KMS-11 (cell line): ENCODE measurements at regions not wholly inside any gene's neighbourhood (a gene's known extent, or its start where the extent isn't known, plus 50 kb on each side); places are given as distances from the start of the nearest gene placed in this dataset.

Experiments
- H2AFZ ChIP-seq: fragments of 200-600 bp; sonication (generic); 2 replicates; pipeline ENCODE4 v1.6.1; 2016; ENCODE audit warnings: antibody characterized with exemption, mixed run types, low read depth
- H3K27ac ChIP-seq: fragments of 200-600 bp; sonication (generic); 2 replicates; pipeline ENCODE4 v1.6.1; 2016; ENCODE audit warnings: mild to moderate bottlenecking, mixed run types
- H3K27me3 ChIP-seq: fragments of 200-600 bp; sonication (generic); 2 replicates; pipeline ENCODE4 v1.6.1; 2017; ENCODE audit warnings: mild to moderate bottlenecking, low read depth, mixed run types, moderate library complexity; ENCODE audit not compliant: insufficient read depth
- H3K36me3 ChIP-seq: fragments of 200-600 bp; sonication (generic); 2 replicates; pipeline ENCODE4 v1.6.1; 2017; ENCODE audit warnings: mild to moderate bottlenecking, mixed run types; ENCODE audit not compliant: insufficient read depth
- H3K4me1 ChIP-seq: fragments of 200-600 bp; sonication (generic); 2 replicates; pipeline ENCODE4 v1.6.1; 2016; ENCODE audit warnings: mild to moderate bottlenecking, low read depth, mixed run types; ENCODE audit not compliant: poor library complexity, severe bottlenecking
- H3K4me2 ChIP-seq: fragments of 200-600 bp; sonication (generic); 2 replicates; pipeline ENCODE4 v1.7.0; 2016; ENCODE audit warnings: mild to moderate bottlenecking, mixed run types
- H3K4me3 ChIP-seq: fragments of 200-600 bp; sonication (generic); IDR thresholded peaks from 2 replicates; pipeline ENCODE4 v1.6.1; 2017; ENCODE audit warnings: low read depth, low read length, mixed read lengths; ENCODE audit not compliant: insufficient read depth
- H3K79me2 ChIP-seq: fragments of 200-600 bp; sonication (generic); 2 replicates; pipeline ENCODE4 v1.6.1; 2016; ENCODE audit warnings: low read depth, mixed run types; ENCODE audit not compliant: insufficient read depth
- H3K9ac ChIP-seq: fragments of 200-600 bp; sonication (generic); 2 replicates; pipeline ENCODE4 v1.6.1; 2016; ENCODE audit warnings: mild to moderate bottlenecking, mixed run types
- H4K20me1 ChIP-seq: fragments of 200-600 bp; sonication (generic); 2 replicates; pipeline ENCODE4 v1.6.1; 2016; ENCODE audit warnings: mild to moderate bottlenecking, mixed run types; ENCODE audit not compliant: insufficient read depth
- CTCF ChIP-seq: fragments of 200-600 bp; sonication (generic); conservative IDR thresholded peaks from 2 replicates; pipeline ENCODE4 v1.6.1; 2017; ENCODE audit warnings: low read depth, mild to moderate bottlenecking, antibody characterized with exemption, low read length, moderate library complexity, mixed read lengths

- H3K27me3 ChIP-seq, result no peaks in the 10 kb centered on the region
- peak overlapping the region; percentile 67 for H3K4me2 ChIP-seq
- no peak overlapping the region for H3K4me3 ChIP-seq
- no peaks in the 10 kb centered on the region for H3K79me2 ChIP-seq
- peaks cover 47% of the 10 kb centered on the region for H3K4me1 ChIP-seq
- H4K20me1 ChIP-seq, result no peaks in the 10 kb centered on the region
- TF ChIP-seq CTCF, result no peak
- no peak overlapping the region for H3K9ac ChIP-seq
- no peak overlapping the region for H3K27ac ChIP-seq
- peak overlapping the region; percentile 53 for H2AFZ ChIP-seq
- H3K36me3 ChIP-seq, result no peaks in the 10 kb centered on the region
Measured at GRCh38 chr2:160670618-160671017, 177.0 kb upstream of the RBMS1 start.

GRCh38 chr2:160672211-160672610, 178.6 kb upstream of the RBMS1 start:
- Histone ChIP-seq H3K4me1 (peaks cover 31% of the 10 kb centered on the region), H3K27me3 (no peaks in the 10 kb centered on the region), H3K79me2 (no peaks in the 10 kb centered on the region), H3K9ac (no peak overlapping the region), H3K4me2 (no peak overlapping the region), H2AFZ (no peak overlapping the region), H3K4me3 (no peak overlapping the region), H4K20me1 (no peaks in the 10 kb centered on the region), H3K36me3 (no peaks in the 10 kb centered on the region), H3K27ac (no peak overlapping the region)
- TF ChIP-seq CTCF, result no peak

- TF ChIP-seq CTCF, result no peak
- Histone ChIP-seq H3K9ac (no peak overlapping the region), H3K4me1 (peaks cover 20% of the 10 kb centered on the region), H3K36me3 (no peaks in the 10 kb centered on the region), H4K20me1 (no peaks in the 10 kb centered on the region), H3K27me3 (no peaks in the 10 kb centered on the region), H3K79me2 (no peaks in the 10 kb centered on the region), H3K4me3 (no peak overlapping the region), H3K27ac (no peak overlapping the region), H2AFZ (no peak overlapping the region), H3K4me2 (no peak overlapping the region)
Measured at GRCh38 chr2:160674146-160674750, 180.6 kb upstream of the RBMS1 start.

- no peak overlapping the region for H2AFZ ChIP-seq
- H3K27me3 ChIP-seq, result no peaks in the 10 kb centered on the region
- H3K4me1 ChIP-seq, result no peaks in the 10 kb centered on the region
- H3K9ac ChIP-seq, result no peak overlapping the region
- H3K4me3 ChIP-seq, result no peak overlapping the region
- H3K4me2 ChIP-seq, result no peak overlapping the region
- no peak for TF ChIP-seq CTCF
- no peak overlapping the region for H3K27ac ChIP-seq
- no peaks in the 10 kb centered on the region for H3K36me3 ChIP-seq
- no peaks in the 10 kb centered on the region for H4K20me1 ChIP-seq
- H3K79me2 ChIP-seq, result no peaks in the 10 kb centered on the region
Measured at GRCh38 chr2:160679686-160680085, 186.1 kb upstream of the RBMS1 start.
